AML-193 (cell line): ENCODE measurements at regions not wholly inside any gene's neighbourhood (a gene's known extent, or its start where the extent isn't known, plus 50 kb on each side); places are given as distances from the start of the nearest gene placed in this dataset.

ENCODE experiments used
- DNase-seq, 2 experiments: peaks; one replicate each; lab custom pipeline; 2025; lab: John Stamatoyannopoulos, UW

- DNase-seq = no peak
These were observed 232.4 kb downstream of the NFKBIZ start for GRCh38 chr3:102081572-102082289.

GRCh38 chr3:102083473-102083872, 234.2 kb downstream of the NFKBIZ start:
- no peak for DNase-seq

- DNase-seq = no peak
These were observed 234.7 kb downstream of the NFKBIZ start for GRCh38 chr3:102084006-102084405.

GRCh38 chr3:102084704-102085103, 235.4 kb downstream of the NFKBIZ start:
- DNase-seq = no peak

- DNase-seq = no peak
These were observed 236.3 kb downstream of the NFKBIZ start for GRCh38 chr3:102085431-102086176.

GRCh38 chr3:102087236-102087635, 237.9 kb downstream of the NFKBIZ start:
- DNase-seq = no peak

- DNase-seq = no peak
These were observed 239.9 kb downstream of the NFKBIZ start for GRCh38 chr3:102089239-102089638.

- no peak for DNase-seq
These were observed 240.8 kb downstream of the NFKBIZ start for GRCh38 chr3:102089904-102090720.

GRCh38 chr3:102090721-102091045, 241.4 kb downstream of the NFKBIZ start:
- no peak for DNase-seq

GRCh38 chr3:102091358-102091757, 242.0 kb downstream of the NFKBIZ start:
- DNase-seq = no peak

- DNase-seq = no peak
These were observed 243.5 kb downstream of the NFKBIZ start for GRCh38 chr3:102092617-102093466.

- no peak for DNase-seq
These were observed 245.2 kb downstream of the NFKBIZ start for GRCh38 chr3:102094506-102094905.

- DNase-seq = no peak
These were observed 246.1 kb downstream of the NFKBIZ start for GRCh38 chr3:102095383-102095782.

- DNase-seq = no peak
These were observed 246.8 kb downstream of the NFKBIZ start for GRCh38 chr3:102096066-102096465.

- no peak for DNase-seq
These were observed 249.0 kb downstream of the NFKBIZ start for GRCh38 chr3:102098130-102098885.

- DNase-seq = no peak
These were observed 250.6 kb downstream of the NFKBIZ start for GRCh38 chr3:102099913-102100312.

GRCh38 chr3:102102394-102102793, 253.1 kb downstream of the NFKBIZ start:
- DNase-seq = no peak

- no peak for DNase-seq
These were observed 254.7 kb downstream of the NFKBIZ start for GRCh38 chr3:102104033-102104432.

GRCh38 chr3:102105193-102105592, 255.9 kb downstream of the NFKBIZ start:
- DNase-seq = no peak

- no peak for DNase-seq
These were observed 257.2 kb downstream of the NFKBIZ start for GRCh38 chr3:102106416-102107097.
